IMR-90 (cell line): ENCODE measurements at regions not wholly inside any gene's neighbourhood (a gene's known extent, or its start where the extent isn't known, plus 50 kb on each side); places are given as distances from the start of the nearest gene placed in this dataset.

ENCODE experiments used
- ATAC-seq: fragments of 200-7000 bp; cut with Tn5 transposase; 2 replicates; pipeline ENCODE4 v1.9.1; 2020; ENCODE audit warnings: low read depth, mild to moderate bottlenecking, moderate library complexity
- BruUV-seq: library from RNA; stranded (reverse); fragments of 400-500 nt; replicated peaks from 2 replicates; lab custom pipeline; 2021; lab: Mats Ljungman, UMichigan
- CTCF ChIA-PET: fragments of 300-600 bp; formaldehyde crosslinking; extraction: SDS; loops from one replicate; lab custom pipeline; 2021; ENCODE audit warnings: antibody characterized with exemption; lab: Yijun Ruan, JAX
- POLR2A ChIA-PET: fragments of 300-600 bp; sonication (Branson Sonifier 250); formaldehyde crosslinking; loops from one replicate; lab custom pipeline; 2022; ENCODE audit warnings: antibody characterized with exemption; ENCODE audit not compliant: unreplicated experiment; lab: Charles Lee
- DNase-seq: peaks from one replicate; pipeline ENCODE4 v3.0.0; 2013
- H2AFZ ChIP-seq: replicated peaks from 2 replicates; pipeline ENCODE3; 2013; ENCODE audit warnings: low read length, mild to moderate bottlenecking; ENCODE audit not compliant: poor library complexity
- H2AK5ac ChIP-seq: 2 replicates; pipeline ENCODE4 v1.6.1; 2013; ENCODE audit warnings: low read depth, low read length, inconsistent platforms
- H2AK9ac ChIP-seq: replicated peaks from 2 replicates; pipeline ENCODE3; 2013; ENCODE audit warnings: mild to moderate bottlenecking, low read depth, low read length, moderate library complexity; ENCODE audit not compliant: poor library complexity
- H2BK120ac ChIP-seq: 2 replicates; pipeline ENCODE4 v1.6.1; 2013; ENCODE audit warnings: low read depth, low read length, inconsistent platforms
- H2BK15ac ChIP-seq: 3 replicates; pipeline ENCODE4 v1.6.1; 2013; ENCODE audit warnings: low read depth, low read length, inconsistent platforms
- H2BK20ac ChIP-seq: 2 replicates; pipeline ENCODE4 v1.6.1; 2013; ENCODE audit warnings: low read depth, mild to moderate bottlenecking, inconsistent platforms, low read length, moderate library complexity
- H2BK5ac ChIP-seq: 2 replicates; pipeline ENCODE4 v1.6.1; 2013; ENCODE audit warnings: mild to moderate bottlenecking, low read depth, low read length, inconsistent platforms; ENCODE audit not compliant: poor library complexity, severe bottlenecking
- H3K14ac ChIP-seq: replicated peaks from 2 replicates; pipeline ENCODE4 v1.6.1; 2013; ENCODE audit warnings: low read depth, low read length, inconsistent platforms
- H3K18ac ChIP-seq: 2 replicates; pipeline ENCODE4 v1.6.1; 2013; ENCODE audit warnings: low read depth, low read length, control low read depth
- H3K23ac ChIP-seq: 2 replicates; pipeline ENCODE4 v1.6.1; 2013; ENCODE audit warnings: low read depth, low read length, inconsistent platforms
- H3K27ac ChIP-seq: 2 replicates; pipeline ENCODE4 v1.5.1; 2013; ENCODE audit warnings: mild to moderate bottlenecking, control low read depth, low read length; ENCODE audit not compliant: insufficient read depth
- H3K27me3 ChIP-seq: 2 replicates; pipeline ENCODE4 v1.6.1; 2013; ENCODE audit warnings: low read length; ENCODE audit not compliant: control insufficient read depth, insufficient read depth
- H3K36me3 ChIP-seq: 2 replicates; pipeline ENCODE4 v1.6.1; 2013; ENCODE audit warnings: low read length, mixed read lengths; ENCODE audit not compliant: control insufficient read depth, insufficient read depth
- H3K4ac ChIP-seq: 2 replicates; pipeline ENCODE4 v1.6.1; 2013; ENCODE audit warnings: low read depth, low read length, inconsistent platforms
- H3K4me1 ChIP-seq: 2 replicates; pipeline ENCODE4 v1.6.1; 2013; ENCODE audit warnings: low read length, mixed read lengths; ENCODE audit not compliant: control insufficient read depth, insufficient read depth
- H3K4me2 ChIP-seq: 2 replicates; pipeline ENCODE4 v1.6.1; 2013; ENCODE audit warnings: low read depth, mild to moderate bottlenecking, control low read depth, low read length, moderate library complexity
- H3K4me3 ChIP-seq: 2 replicates; pipeline ENCODE4 v1.5.1; 2013; ENCODE audit warnings: low read depth, mild to moderate bottlenecking, control low read depth, low read length, moderate library complexity; ENCODE audit not compliant: insufficient read depth
- H3K56ac ChIP-seq: 2 replicates; pipeline ENCODE4 v1.6.1; 2013; ENCODE audit warnings: low read length, inconsistent platforms; ENCODE audit not compliant: insufficient read depth; ENCODE audit errors: extremely low read depth
- H3K79me1 ChIP-seq, 2 experiments: 2 replicates each; pipeline ENCODE4 v1.6.1; 2013; ENCODE audit warnings: low read length in 2 of 2, inconsistent platforms in 1 of 2, low read depth in 1 of 2
- H3K9ac ChIP-seq: 2 replicates; pipeline ENCODE4 v1.6.1; 2013; ENCODE audit warnings: low read depth, low read length, control low read depth
- H3K9me1 ChIP-seq: 2 replicates; pipeline ENCODE4 v1.6.1; 2013; ENCODE audit warnings: low read length, inconsistent platforms; ENCODE audit not compliant: insufficient read depth
- H3K9me3 ChIP-seq: 2 replicates; pipeline ENCODE4 v1.6.1; 2013; ENCODE audit warnings: low read length; ENCODE audit not compliant: control insufficient read depth, insufficient read depth
- H4K20me1 ChIP-seq: 2 replicates; pipeline ENCODE4 v1.6.1; 2013; ENCODE audit warnings: low read length, inconsistent platforms; ENCODE audit not compliant: insufficient read depth
- H4K5ac ChIP-seq: 2 replicates; pipeline ENCODE4 v1.6.1; 2013; ENCODE audit warnings: mild to moderate bottlenecking, low read depth, low read length, control low read depth
- H4K8ac ChIP-seq, 2 experiments: 2 replicates each; pipeline ENCODE4 v1.6.1; 2013; ENCODE audit warnings: low read depth in 2 of 2, low read length in 2 of 2, control low read depth in 1 of 2, inconsistent platforms in 1 of 2
- H4K91ac ChIP-seq: 2 replicates; pipeline ENCODE4 v1.6.1; 2013; ENCODE audit warnings: low read depth, low read length, inconsistent platforms; ENCODE audit not compliant: insufficient read depth
- BHLHE40 ChIP-seq: fragments of 150-350 bp; IDR thresholded peaks from 2 replicates; pipeline ENCODE4 v1.6.1; 2016; ENCODE audit warnings: mild to moderate bottlenecking, low read depth, low read length
- CEBPB ChIP-seq: IDR thresholded peaks from 2 replicates; pipeline ENCODE4 v1.6.1; 2012; ENCODE audit warnings: low read depth, low read length, improper control_type of control experiment
- CHD1 ChIP-seq: IDR thresholded peaks from 2 replicates; pipeline ENCODE4 v1.6.1; 2012; ENCODE audit warnings: low read depth, low read length, improper control_type of control experiment
- CTCF ChIP-seq: conservative IDR thresholded peaks from 2 replicates; pipeline ENCODE4 v1.5.1; 2012; ENCODE audit warnings: mild to moderate bottlenecking, low read depth, low read length, improper control_type of control experiment
- ELK1 ChIP-seq: fragments of 150-350 bp; IDR thresholded peaks from 2 replicates; pipeline ENCODE4 v1.6.1; 2016; ENCODE audit warnings: low read depth, mild to moderate bottlenecking, low read length, moderate library complexity, borderline replicate concordance
- FOS ChIP-seq: fragments of 150-350 bp; IDR thresholded peaks from 2 replicates; pipeline ENCODE4 v1.6.1; 2016; ENCODE audit warnings: low read depth, low read length
- MAFK ChIP-seq: IDR thresholded peaks from 2 replicates; pipeline ENCODE4 v1.6.1; 2012; ENCODE audit warnings: low read depth, low read length, improper control_type of control experiment
- MAZ ChIP-seq: IDR thresholded peaks from 2 replicates; pipeline ENCODE4 v1.6.1; 2012; ENCODE audit warnings: low read depth, mild to moderate bottlenecking, low read length, improper control_type of control experiment, moderate library complexity, borderline replicate concordance
- MXI1 ChIP-seq: IDR thresholded peaks from 2 replicates; pipeline ENCODE4 v1.6.1; 2012; ENCODE audit warnings: low read depth, mild to moderate bottlenecking, low read length, moderate library complexity, borderline replicate concordance
- NFE2L2 ChIP-seq: fragments of 150-350 bp; IDR thresholded peaks from 2 replicates; pipeline ENCODE4 v1.6.1; 2016; ENCODE audit warnings: low read depth, mild to moderate bottlenecking, low read length
- POLR2A ChIP-seq: IDR thresholded peaks from 2 replicates; pipeline ENCODE4 v1.6.1; 2012; ENCODE audit warnings: mild to moderate bottlenecking, low read depth, low read length
- RAD21 ChIP-seq: IDR thresholded peaks from 2 replicates; pipeline ENCODE4 v1.6.1; 2012; ENCODE audit warnings: low read length, improper control_type of control experiment
- RCOR1 ChIP-seq: IDR thresholded peaks from 2 replicates; pipeline ENCODE4 v1.6.1; 2012; ENCODE audit warnings: mild to moderate bottlenecking, low read length, improper control_type of control experiment; ENCODE audit not compliant: insufficient replicate concordance
- RFX5 ChIP-seq: IDR thresholded peaks from 2 replicates; pipeline ENCODE4 v1.8.0; 2012; ENCODE audit warnings: low read depth, mild to moderate bottlenecking, low read length, moderate library complexity
- SMC3 ChIP-seq: fragments of 150-350 bp; IDR thresholded peaks from 2 replicates; pipeline ENCODE4 v1.6.1; 2016; ENCODE audit warnings: low read depth, mild to moderate bottlenecking, antibody characterized with exemption, low read length, moderate library complexity
- USF2 ChIP-seq: fragments of 150-350 bp; IDR thresholded peaks from 2 replicates; pipeline ENCODE4 v1.6.1; 2017; ENCODE audit warnings: mild to moderate bottlenecking, antibody characterized with exemption, low read length, low read depth
- WGBS, 2 experiments: methylation state at CpG; one replicate each; pipeline versions ENCODE4 v1.1.5 to v1.1.7; 2013; ENCODE audit warnings: missing lambda C conversion rate in 2 of 2; ENCODE audit not compliant: insufficient read length in 1 of 2; ENCODE audit errors: extremely low coverage in 2 of 2; 5-methylcytosine and 5-hydroxymethylcytosine counted together
- dilution Hi-C: fragments of 300-500 bp; cut with HindIII; formaldehyde crosslinking; loops from one replicate; pipeline ENCODE4 v1.14.3; 2018; ENCODE audit warnings: low sequenced_read_pairs; ENCODE audit not compliant: unreplicated experiment
- in situ Hi-C: fragments of 300-500 bp; cut with MboI; formaldehyde crosslinking; loops from 3 replicates; pipeline ENCODE4 v1.14.3; 2019; ENCODE audit warnings: low sequenced_read_pairs, inconsistent platforms, mixed read lengths
- intact Hi-C: fragments of 100-400 bp; cut with micrococcal nuclease; formaldehyde crosslinking; loops from 2 replicates; pipeline ENCODE4 v1.10.0; 2022

- H3K14ac ChIP-seq = no peak overlapping the region
- CTCF ChIA-PET = no interaction called here
Measured at GRCh38 chr2:52502476-52502860, 1265.1 kb upstream of the CHAC2 start.

More at GRCh38 chr2:52502476-52502860, 1265.1 kb upstream of the CHAC2 start:
- no CpG with 5 or more reads among the region's 2 CpGs for WGBS, 2 experiments
- no peak overlapping the region for H2BK20ac ChIP-seq
- H3K9me1 ChIP-seq = no peaks in the 10 kb centered on the region
- DNase-seq (no peak), ATAC-seq (no peak)
- H3K56ac ChIP-seq = no peak overlapping the region
- no peak overlapping the region for H2BK5ac ChIP-seq
- TF ChIP-seq USF2 (no peak), CTCF (no peak), MAFK (no peak), BHLHE40 (no peak), RFX5 (no peak), CEBPB (no peak), FOS (no peak), RCOR1 (no peak), NFE2L2 (no peak), RAD21 (no peak), MAZ (no peak), SMC3 (no peak), ELK1 (no peak), MXI1 (no peak), POLR2A (no peak), CHD1 (no peak)
- H3K18ac ChIP-seq = no peak overlapping the region
- no peak overlapping the region for H2BK15ac ChIP-seq
- no peaks in the 10 kb centered on the region for H4K20me1 ChIP-seq
- dilution Hi-C loops = no loop called here
- no peak overlapping the region for H4K91ac ChIP-seq
- H3K27me3 ChIP-seq = no peaks in the 10 kb centered on the region
- in situ Hi-C loops = no loop called here
- no TSS peak for BruUV-seq
- H3K9ac ChIP-seq = no peak overlapping the region
- H3K9me3 ChIP-seq = no peaks in the 10 kb centered on the region
- no peak overlapping the region for H4K8ac ChIP-seq
- POLR2A ChIA-PET = no interaction called here
- H2AFZ ChIP-seq = no peak overlapping the region
- H3K79me1 ChIP-seq = no peaks in the 10 kb centered on the region
- no peak overlapping the region for H3K4me2 ChIP-seq
- H2AK5ac ChIP-seq = no peak overlapping the region; the same call in 1 of the 2 replicates
- H3K27ac ChIP-seq = no peak overlapping the region
- no peak overlapping the region for H2BK120ac ChIP-seq
- H3K4me1 ChIP-seq = no peaks in the 10 kb centered on the region
- no peak overlapping the region for H3K23ac ChIP-seq
- no peak overlapping the region for H4K5ac ChIP-seq
- intact Hi-C loops = no loop called here
- no peak overlapping the region for H2AK9ac ChIP-seq
- no peak overlapping the region for H3K4ac ChIP-seq
- no peaks in the 10 kb centered on the region for H3K36me3 ChIP-seq
- H3K4me3 ChIP-seq = no peak overlapping the region
